Spleen (tissue), 11 donors: ENCODE measurements at regions not wholly inside any gene's neighbourhood (a gene's known extent, or its start where the extent isn't known, plus 50 kb on each side); places are given as distances from the start of the nearest gene placed in this dataset.

Experiments
- DNase-seq: peaks from one replicate; pipeline ENCODE4 v3.0.0-alpha.2; 2020
- H3K27ac ChIP-seq, 8 donors: fragments of 200-600 bp; sonication (generic) in 7 of 8; 1 replicate in 4 of 8; 2 replicates in 4 of 8; pipeline versions ENCODE4 v1.5.0 to v1.8.0; 2016 to 2021; ENCODE audit warnings: inconsistent platforms in 4 of 8, mild to moderate bottlenecking in 4 of 8, moderate library complexity in 1 of 8
- H3K27me3 ChIP-seq, 7 donors: fragments of 200-600 bp; sonication (generic) in 6 of 7; replicated peaks in 1 of 7; 1 replicate in 4 of 7; 2 replicates in 3 of 7; pipeline versions ENCODE4 v1.5.0 to v1.8.0; 2016 to 2021; ENCODE audit warnings: inconsistent platforms in 3 of 7, mild to moderate bottlenecking in 1 of 7
- H3K36me3 ChIP-seq, 6 donors: fragments of 200-600 bp; sonication (generic) in 5 of 6; 1 replicate in 4 of 6; 2 replicates in 2 of 6; pipeline versions ENCODE4 v1.5.0 to v1.8.0; 2016 to 2021; ENCODE audit warnings: inconsistent platforms in 2 of 6
- H3K4me1 ChIP-seq, 6 donors: fragments of 200-600 bp; sonication (generic) in 5 of 6; 1 replicate in 3 of 6; 2 replicates in 3 of 6; pipeline versions ENCODE4 v1.5.0 to v1.8.0; 2016 to 2021; ENCODE audit warnings: inconsistent platforms in 3 of 6
- H3K4me3 ChIP-seq, 8 donors: fragments of 200-600 bp; sonication (generic) in 7 of 8; 1 replicate in 4 of 8; 2 replicates in 4 of 8; pipeline versions ENCODE4 v1.5.0 to v1.8.0; 2016 to 2021; ENCODE audit warnings: inconsistent platforms in 4 of 8, mild to moderate bottlenecking in 4 of 8, moderate library complexity in 2 of 8
- H3K9me3 ChIP-seq, 8 donors: fragments of 200-600 bp; sonication (generic) in 7 of 8; 1 replicate in 4 of 8; 2 replicates in 4 of 8; pipeline versions ENCODE4 v1.5.0 to v1.8.0; 2016 to 2021; ENCODE audit warnings: inconsistent platforms in 4 of 8
- POLR2A ChIP-seq, 3 donors: fragments of 450-650 bp; IDR thresholded peaks; one replicate each; pipeline ENCODE4 v1.5.1; 2017; ENCODE audit warnings: antibody characterized with exemption in 3 of 3, mild to moderate bottlenecking in 1 of 3
- POLR2AphosphoS5 ChIP-seq, 3 donors: sonication (generic); formaldehyde crosslinking; IDR thresholded peaks; one replicate each; pipeline ENCODE4 v1.5.1; 2017; ENCODE audit warnings: antibody characterized with exemption in 3 of 3
- WGBS, 5 donors: extraction: QIAGEN DNeasy Blood & Tissue Kit in 3 of 5; methylation state at CpG; one replicate each; pipeline versions ENCODE4 v1.1.5 to v1.1.7; 2013 to 2018; 5-methylcytosine and 5-hydroxymethylcytosine counted together
- intact Hi-C: fragments of 100-400 bp; cut with DNase I; formaldehyde crosslinking; loops from one replicate; pipeline ENCODE4 v1.15.0; 2023; ENCODE audit warnings: low total_unique reads
- TF ChIP-seq, protein P1 (sequence below), 11 experiments: fragments of 200-600 bp in 7 of 11; fragments of 450-650 bp in 4 of 11; sonication (generic) in 4 of 11; IDR thresholded peaks in 8 of 11; conservative IDR thresholded peaks in 3 of 11; 1 replicate in 7 of 11; 2 replicates in 4 of 11; pipeline versions ENCODE4 v1.4.0 to v1.8.0; 2016 to 2021; ENCODE audit warnings: antibody characterized with exemption in 11 of 11, inconsistent platforms in 4 of 11, mild to moderate bottlenecking in 1 of 11
- donor health status: healthy with polysubstance abuse.
- donor health status: DM: no; HTN: no; CAD: no; lungs with moderate emphysema.
- donor health status: DM: no; HTN: no; CAD: no.
- donor health status: Bipolar disorder and iron deficiency.
- donor health status: healthy.
- donor health status: DM: no; HTN: no; CAD: no.
- donor health status: DM: yes; HTN: yes; CAD: no.

DNA sequence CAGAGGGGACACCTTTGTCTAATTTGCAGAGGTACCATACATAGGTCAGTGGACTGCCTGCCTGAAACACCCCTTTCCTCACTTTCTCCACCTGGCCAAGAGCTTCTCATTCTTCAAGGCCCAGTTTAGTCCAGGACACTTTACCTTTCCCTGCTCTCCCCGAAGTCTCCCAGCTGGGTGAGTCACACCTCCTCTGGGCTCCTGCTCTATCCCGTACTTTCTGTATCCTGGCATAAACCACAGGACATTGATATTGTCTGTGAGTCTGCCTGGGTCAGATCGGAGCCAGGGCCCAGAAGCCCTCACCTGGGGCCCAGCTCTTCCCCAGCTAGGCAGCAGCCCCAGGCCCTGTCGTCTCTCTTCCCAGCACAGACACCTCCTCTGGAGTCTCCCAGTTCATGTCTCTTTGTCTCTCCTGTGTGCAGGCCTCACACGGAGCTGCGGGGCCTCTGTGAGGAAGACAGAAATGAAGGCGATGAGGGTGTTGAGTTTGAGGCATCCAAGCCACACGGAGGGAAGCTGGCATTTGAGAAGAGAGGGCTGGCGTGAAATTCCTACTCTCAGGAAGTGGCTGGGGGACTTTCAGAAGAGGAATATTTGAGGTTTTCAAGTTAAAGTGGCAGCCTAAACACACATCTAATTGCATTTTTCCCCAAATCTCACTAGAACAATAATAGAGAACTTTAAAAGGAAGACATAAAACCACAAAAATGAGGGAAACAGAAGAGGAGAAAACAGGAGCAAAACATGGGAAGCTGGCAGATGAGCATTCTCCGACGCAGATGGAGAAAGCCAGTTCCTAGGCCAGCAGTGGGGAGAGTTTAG, 79.6 kb upstream of the LAPTM4A start:
- H3K9me3 ChIP-seq = no peaks in the 10 kb centered on the region
- DNase-seq = no peak
- WGBS, 5 donors = 75 to 85% (median 80%) methylated on average over 11 of the region's 11 CpGs

DNA sequence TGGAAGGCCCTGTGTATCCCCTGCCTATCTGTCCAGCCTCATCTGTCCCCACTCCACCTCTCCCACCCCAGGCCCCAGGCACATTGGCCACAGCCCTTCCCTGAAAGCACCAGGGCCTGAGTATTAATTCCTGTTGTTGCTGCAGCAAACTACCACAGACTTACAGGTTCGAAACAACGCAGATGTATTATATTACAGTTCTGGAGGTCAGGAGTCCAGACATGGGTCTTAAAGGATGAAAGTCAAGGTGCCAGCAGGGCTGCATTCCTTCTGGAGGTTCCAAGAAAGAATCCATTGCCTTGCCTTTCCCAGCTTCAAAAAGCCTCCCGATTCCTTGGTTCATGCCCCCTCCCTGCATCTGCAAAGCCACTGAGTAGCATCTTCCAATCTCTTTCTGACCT, 78.7 kb upstream of the LAPTM4A start:
- no peak overlapping the region for H3K4me3 ChIP-seq
- no peak for DNase-seq
- no peaks in the 10 kb centered on the region for H3K36me3 ChIP-seq
- no peaks in the 10 kb centered on the region for H3K4me1 ChIP-seq
- no peak overlapping the region for H3K27ac ChIP-seq
- peaks cover 0 to 19% (median 0%) of the 10 kb centered on the region in 7 donors for H3K27me3 ChIP-seq
- no peaks in the 10 kb centered on the region for H3K9me3 ChIP-seq
- TF ChIP-seq POLR2A (IDR thresholded peaks at IDR 0.05) (no peak), POLR2AphosphoS5 (IDR thresholded peaks at IDR 0.05) (no peak)
- TF ChIP-seq, protein P1, sequence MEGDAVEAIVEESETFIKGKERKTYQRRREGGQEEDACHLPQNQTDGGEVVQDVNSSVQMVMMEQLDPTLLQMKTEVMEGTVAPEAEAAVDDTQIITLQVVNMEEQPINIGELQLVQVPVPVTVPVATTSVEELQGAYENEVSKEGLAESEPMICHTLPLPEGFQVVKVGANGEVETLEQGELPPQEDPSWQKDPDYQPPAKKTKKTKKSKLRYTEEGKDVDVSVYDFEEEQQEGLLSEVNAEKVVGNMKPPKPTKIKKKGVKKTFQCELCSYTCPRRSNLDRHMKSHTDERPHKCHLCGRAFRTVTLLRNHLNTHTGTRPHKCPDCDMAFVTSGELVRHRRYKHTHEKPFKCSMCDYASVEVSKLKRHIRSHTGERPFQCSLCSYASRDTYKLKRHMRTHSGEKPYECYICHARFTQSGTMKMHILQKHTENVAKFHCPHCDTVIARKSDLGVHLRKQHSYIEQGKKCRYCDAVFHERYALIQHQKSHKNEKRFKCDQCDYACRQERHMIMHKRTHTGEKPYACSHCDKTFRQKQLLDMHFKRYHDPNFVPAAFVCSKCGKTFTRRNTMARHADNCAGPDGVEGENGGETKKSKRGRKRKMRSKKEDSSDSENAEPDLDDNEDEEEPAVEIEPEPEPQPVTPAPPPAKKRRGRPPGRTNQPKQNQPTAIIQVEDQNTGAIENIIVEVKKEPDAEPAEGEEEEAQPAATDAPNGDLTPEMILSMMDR (IDR thresholded peaks at IDR 0.05 in 8 of 11, conservative IDR thresholded peaks at IDR 0.05 in 3 of 11) = no peak
- intact Hi-C loops = no loop called here
- 90 to 97% (median 96%) methylated on average over 3 of the region's 3 CpGs for WGBS, 5 donors

More for the DNA sequence above, 79.6 kb upstream of the LAPTM4A start:
- no peak for TF ChIP-seq POLR2AphosphoS5 (IDR thresholded peaks at IDR 0.05)
- no peak for TF ChIP-seq POLR2A (IDR thresholded peaks at IDR 0.05)
- TF ChIP-seq, protein P1 (IDR thresholded peaks at IDR 0.05 in 8 of 11, conservative IDR thresholded peaks at IDR 0.05 in 3 of 11) = no peak
- Histone ChIP-seq H3K4me1 (peaks cover 0 to 6% (median 0%) of the 10 kb centered on the region in 6 donors), H3K4me3 (no peak overlapping the region), H3K27ac (no peak overlapping the region), H3K27me3 (peaks cover 0 to 19% (median 0%) of the 10 kb centered on the region in 7 donors), H3K36me3 (no peaks in the 10 kb centered on the region)
- intact Hi-C loops = no loop called here

GRCh38 chr2:20129331-20130159, 78.1 kb upstream of the LAPTM4A start:
- WGBS, 5 donors = 76 to 91% (median 83%) methylated on average over 11 to 12 of the region's 12 CpGs
- DNase-seq = no peak
- peaks cover 0 to 13% (median 0%) of the 10 kb centered on the region in 7 donors for H3K27me3 ChIP-seq
- no peaks in the 10 kb centered on the region for H3K36me3 ChIP-seq
- intact Hi-C loops = no loop called here
- H3K4me1 ChIP-seq = no peaks in the 10 kb centered on the region
- H3K4me3 ChIP-seq = no peak overlapping the region
- H3K9me3 ChIP-seq = no peaks in the 10 kb centered on the region
- no peak overlapping the region for H3K27ac ChIP-seq
- TF ChIP-seq, protein P1 (IDR thresholded peaks at IDR 0.05 in 8 of 11, conservative IDR thresholded peaks at IDR 0.05 in 3 of 11) = no peak
